Lung (tissue), 11 donors: ENCODE measurements at regions not wholly inside any gene's neighbourhood (a gene's known extent, or its start where the extent isn't known, plus 50 kb on each side); places are given as distances from the start of the nearest gene placed in this dataset.
A peak's percentile ranks its signal among the peaks of the same experiment; 100 is the strongest.
"Not testable (repeated sequence)": the region's sequence is repeated elsewhere in the genome, so short reads cannot be mapped to it uniquely, and the experiment has no call there.

Experiments
- ATAC-seq: fragments of 200-7000 bp; cut with Tn5 transposase; one replicate; pipeline ENCODE4 v1.9.1; 2020; ENCODE audit warnings: moderate number of reproducible peaks; ENCODE audit not compliant: insufficient read depth, low FRiP score
- DNase-seq, 3 donors: peaks; one replicate each; pipeline ENCODE4 v3.0.0-alpha.2; 2013 to 2017
- H3K27ac ChIP-seq, 2 donors: one replicate each; pipeline ENCODE4 v1.5.1; 2013; ENCODE audit warnings: mild to moderate bottlenecking in 2 of 2, moderate library complexity in 2 of 2, control low read depth in 1 of 2, inconsistent platforms in 1 of 2, low read depth in 1 of 2, low read length in 1 of 2
- H3K27me3 ChIP-seq, 3 donors: one replicate each; pipeline ENCODE4 v1.5.1; 2013; ENCODE audit warnings: low read length in 2 of 3; ENCODE audit not compliant: control insufficient read depth in 3 of 3, insufficient read depth in 3 of 3
- H3K36me3 ChIP-seq, 4 donors: one replicate each; pipeline ENCODE4 v1.5.1; 2013; ENCODE audit warnings: low read length in 4 of 4, mild to moderate bottlenecking in 1 of 4, moderate library complexity in 1 of 4; ENCODE audit not compliant: control insufficient read depth in 4 of 4, insufficient read depth in 4 of 4
- H3K4me1 ChIP-seq, 5 donors: one replicate each; pipeline ENCODE4 v1.5.1; 2013; ENCODE audit warnings: low read length in 5 of 5, mild to moderate bottlenecking in 2 of 5, moderate library complexity in 1 of 5; ENCODE audit not compliant: control insufficient read depth in 5 of 5, insufficient read depth in 5 of 5
- H3K4me3 ChIP-seq: one replicate; pipeline ENCODE4 v1.5.1; 2013; ENCODE audit warnings: mild to moderate bottlenecking, control low read depth, moderate library complexity
- H3K9ac ChIP-seq, 2 donors: one replicate each; pipeline ENCODE4 v1.5.1; 2013; ENCODE audit warnings: low read length in 2 of 2, control low read depth in 1 of 2; ENCODE audit not compliant: insufficient read depth in 1 of 2
- H3K9me3 ChIP-seq, 4 donors: one replicate each; pipeline ENCODE4 v1.5.1; 2013; ENCODE audit warnings: low read length in 3 of 4, mild to moderate bottlenecking in 1 of 4, moderate library complexity in 1 of 4; ENCODE audit not compliant: control insufficient read depth in 4 of 4, insufficient read depth in 3 of 4
- CTCF ChIP-seq: IDR thresholded peaks from 2 replicates; pipeline ENCODE4 v1.5.1; 2012; ENCODE audit warnings: mild to moderate bottlenecking; ENCODE audit errors: control extremely low read depth, extremely low read depth
- WGBS, 2 donors: extraction: QIAGEN DNeasy Blood & Tissue Kit; methylation state at CpG; one replicate each; pipeline ENCODE4 v1.1.7; 2013; 5-methylcytosine and 5-hydroxymethylcytosine counted together
- donor health status: control.
- donor health status: control.
- donor health status: Bipolar disorder and iron deficiency.
- donor health status: healthy.
- donor health status: DM: yes; HTN: yes; CAD: no.

- WGBS, 2 donors: 65 to 77% methylated on average over 3 of the region's 3 CpGs
- TF ChIP-seq CTCF: no peak
- H3K27ac ChIP-seq: no peak overlapping the region
- H3K36me3 ChIP-seq: no peaks in the 10 kb centered on the region
- H3K9me3 ChIP-seq: no peaks in the 10 kb centered on the region
- peaks cover 0 to 7% (median 0%) of the 10 kb centered on the region in 5 donors for H3K4me1 ChIP-seq
- no peak overlapping the region for H3K9ac ChIP-seq
- ATAC-seq (no peak), DNase-seq (peak in 1 of 3 donors; percentile 44)
- no peaks in the 10 kb centered on the region for H3K27me3 ChIP-seq
- H3K4me3 ChIP-seq: no peak overlapping the region
These were observed 204.7 kb downstream of the FGFR2 start for GRCh38 chr10:121393522-121393921.

GRCh38 chr10:121400507-121400906, 197.7 kb downstream of the FGFR2 start:
- 96 to 98% methylated on average over 3 of the region's 4 CpGs for WGBS, 2 donors
- H3K27me3 ChIP-seq, H3K4me1 ChIP-seq, H3K36me3 ChIP-seq, ATAC-seq, H3K9ac ChIP-seq, H3K4me3 ChIP-seq, H3K9me3 ChIP-seq, DNase-seq, H3K27ac ChIP-seq: not testable (repeated sequence)

- 94% methylated on average over 5 of the region's 5 CpGs for WGBS, 2 donors
- ATAC-seq (no peak), DNase-seq (no peak)
- no peak for TF ChIP-seq CTCF
- no peak overlapping the region for H3K4me3 ChIP-seq
- H3K36me3 ChIP-seq: no peaks in the 10 kb centered on the region
- no peaks in the 10 kb centered on the region for H3K27me3 ChIP-seq
- no peaks in the 10 kb centered on the region for H3K9me3 ChIP-seq
- H3K27ac ChIP-seq: no peak overlapping the region
- peaks cover 0 to 5% (median 0%) of the 10 kb centered on the region in 5 donors for H3K4me1 ChIP-seq
- H3K9ac ChIP-seq: no peak overlapping the region
These were observed 194.7 kb downstream of the FGFR2 start for GRCh38 chr10:121403527-121403926.

GRCh38 chr10:121404611-121405010, 193.6 kb downstream of the FGFR2 start:
- Histone ChIP-seq H3K27ac (no peak overlapping the region), H3K9ac (no peak overlapping the region), H3K4me1 (peaks cover 0 to 5% (median 0%) of the 10 kb centered on the region in 5 donors), H3K36me3 (no peaks in the 10 kb centered on the region), H3K4me3 (no peak overlapping the region), H3K27me3 (no peaks in the 10 kb centered on the region), H3K9me3 (no peaks in the 10 kb centered on the region)
- TF ChIP-seq CTCF: no peak
- DNase-seq (no peak), ATAC-seq (no peak)
- 89 to 90% methylated on average over 4 of the region's 4 CpGs for WGBS, 2 donors
